ENCODE measurements at regions not wholly inside any gene's neighbourhood (a gene's known extent, or its start where the extent isn't known, plus 50 kb on each side); places are given as distances from the start of the nearest gene placed in this dataset.

GRCh38 chr16:66240088-66240487, 126.4 kb upstream of the CDH5 start:
- TF ChIP-seq, protein P1, sequence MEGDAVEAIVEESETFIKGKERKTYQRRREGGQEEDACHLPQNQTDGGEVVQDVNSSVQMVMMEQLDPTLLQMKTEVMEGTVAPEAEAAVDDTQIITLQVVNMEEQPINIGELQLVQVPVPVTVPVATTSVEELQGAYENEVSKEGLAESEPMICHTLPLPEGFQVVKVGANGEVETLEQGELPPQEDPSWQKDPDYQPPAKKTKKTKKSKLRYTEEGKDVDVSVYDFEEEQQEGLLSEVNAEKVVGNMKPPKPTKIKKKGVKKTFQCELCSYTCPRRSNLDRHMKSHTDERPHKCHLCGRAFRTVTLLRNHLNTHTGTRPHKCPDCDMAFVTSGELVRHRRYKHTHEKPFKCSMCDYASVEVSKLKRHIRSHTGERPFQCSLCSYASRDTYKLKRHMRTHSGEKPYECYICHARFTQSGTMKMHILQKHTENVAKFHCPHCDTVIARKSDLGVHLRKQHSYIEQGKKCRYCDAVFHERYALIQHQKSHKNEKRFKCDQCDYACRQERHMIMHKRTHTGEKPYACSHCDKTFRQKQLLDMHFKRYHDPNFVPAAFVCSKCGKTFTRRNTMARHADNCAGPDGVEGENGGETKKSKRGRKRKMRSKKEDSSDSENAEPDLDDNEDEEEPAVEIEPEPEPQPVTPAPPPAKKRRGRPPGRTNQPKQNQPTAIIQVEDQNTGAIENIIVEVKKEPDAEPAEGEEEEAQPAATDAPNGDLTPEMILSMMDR (IDR thresholded peaks at IDR 0.05), result no peak
- TF ChIP-seq EZH2 (IDR thresholded peaks at IDR 0.05; ENCODE audit: borderline replicate concordance, insufficient read depth, low read depth, low read length, poor library complexity, severe bottlenecking), result no peak
